ENCODE measurements at regions not wholly inside any gene's neighbourhood (a gene's known extent, or its start where the extent isn't known, plus 50 kb on each side); places are given as distances from the start of the nearest gene placed in this dataset.

GRCh38 chrX:38886112-38886511 is 84.9 kb downstream of the MID1IP1 start:
- intact Hi-C loops (cut with micrococcal nuclease) = no loop called here

DNA sequence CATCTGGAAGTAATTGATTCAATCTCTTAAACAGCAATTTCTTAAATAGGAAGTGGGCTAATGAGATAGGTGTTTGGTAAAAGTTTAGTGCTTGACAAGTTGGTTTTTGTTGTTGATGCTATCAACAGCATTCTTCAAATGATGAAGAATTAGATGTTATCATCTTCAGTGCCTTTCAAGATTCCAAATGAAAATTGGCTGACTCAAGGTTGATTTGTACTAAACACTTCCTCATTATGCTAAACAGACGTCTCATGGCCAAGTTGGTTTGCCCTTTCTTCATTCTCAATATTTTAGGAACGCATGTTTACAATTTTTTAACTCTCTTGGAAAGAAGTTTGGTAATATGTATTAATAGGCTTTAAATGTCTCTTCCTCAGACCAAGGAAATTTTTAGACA is 86.0 kb downstream of the MID1IP1 start:
- intact Hi-C loops (cut with micrococcal nuclease) = no loop called here

- intact Hi-C loops (cut with micrococcal nuclease) = no loop called here
These were observed 89.1 kb downstream of the MID1IP1 start for GRCh38 chrX:38890326-38890725.

DNA sequence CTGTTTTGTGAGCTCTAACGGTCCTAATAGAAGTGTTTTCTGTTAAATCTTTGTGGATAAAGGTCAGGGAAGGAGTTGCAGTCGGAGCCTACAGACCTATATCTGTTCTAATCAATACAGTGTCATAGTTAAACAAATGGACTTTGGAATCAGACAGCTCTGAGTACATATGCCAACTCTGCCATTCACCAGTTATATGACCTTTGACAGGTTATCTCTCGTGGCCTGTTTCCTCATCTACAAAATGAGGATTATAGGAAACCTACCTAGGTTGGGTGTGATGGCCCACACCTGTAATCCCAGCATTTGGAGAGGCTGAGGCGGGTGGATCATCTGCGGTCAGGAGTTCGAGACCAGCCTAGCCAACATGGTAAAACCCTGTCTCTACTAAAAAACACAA is 89.7 kb downstream of the MID1IP1 start:
- intact Hi-C loops (cut with micrococcal nuclease) = no loop called here

DNA sequence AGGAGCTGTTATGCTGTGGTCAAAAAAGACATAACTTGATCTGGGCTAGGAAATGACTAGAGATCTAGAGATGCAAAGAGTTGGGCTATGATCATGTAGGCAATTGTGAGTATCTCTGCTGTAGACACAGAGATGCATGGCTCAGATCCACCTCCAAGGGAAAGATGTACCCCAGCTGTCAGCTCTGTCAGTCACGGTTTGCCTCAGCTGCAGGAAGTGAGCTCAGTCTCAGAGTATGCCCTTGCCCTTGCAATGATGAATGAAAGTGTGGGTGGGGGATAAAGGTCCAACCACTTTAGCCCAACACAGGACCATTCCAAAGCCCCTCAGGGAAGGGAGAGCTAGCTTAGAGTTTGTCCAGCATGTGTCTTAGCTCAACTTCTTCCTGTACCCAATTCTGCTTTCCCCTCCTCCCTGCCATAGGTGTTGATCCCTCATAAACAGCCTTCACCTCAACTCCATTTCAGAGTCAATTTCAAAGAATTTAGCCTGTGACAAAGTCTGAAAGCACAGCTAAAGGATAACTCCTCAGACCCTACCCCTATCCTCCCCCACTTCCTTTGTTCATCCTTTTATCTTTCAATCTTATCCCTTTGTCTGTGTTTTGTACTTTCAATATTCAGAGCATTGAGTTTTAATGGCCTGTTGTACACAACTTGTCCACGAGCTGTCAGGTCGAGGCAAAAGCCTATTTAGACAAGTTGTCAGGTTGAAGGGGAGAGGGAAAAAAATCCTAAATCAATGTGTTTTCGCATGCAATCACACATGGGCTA is 90.6 kb downstream of the MID1IP1 start:
- intact Hi-C loops (cut with micrococcal nuclease) = no loop called here

DNA sequence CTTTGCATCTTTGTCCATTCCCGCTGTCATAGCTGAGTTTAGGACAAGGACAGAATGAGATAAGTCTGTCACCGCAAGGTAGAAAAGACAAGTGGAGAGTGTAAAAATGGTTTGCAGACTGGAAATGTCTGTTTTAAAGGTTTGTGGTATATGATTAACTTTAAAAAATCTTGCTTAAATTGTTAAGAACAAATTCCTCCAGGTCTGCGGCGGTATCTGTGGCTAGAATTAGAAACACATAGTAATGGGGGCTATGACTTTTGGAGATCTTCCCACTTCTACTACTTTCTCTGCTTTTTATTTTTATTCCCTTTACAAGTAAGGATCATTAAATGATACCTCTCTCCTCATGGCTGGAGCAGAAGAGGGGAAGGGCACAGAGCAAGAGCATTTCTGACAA is 92.2 kb downstream of the MID1IP1 start:
- intact Hi-C loops (cut with micrococcal nuclease) = no loop called here

GRCh38 chrX:38895775-38896174 is 94.5 kb downstream of the MID1IP1 start:
- intact Hi-C loops (cut with micrococcal nuclease) = no loop called here

GRCh38 chrX:38896724-38897298 is 95.6 kb downstream of the MID1IP1 start:
- intact Hi-C loops (cut with micrococcal nuclease) = no loop called here

GRCh38 chrX:38898261-38898660 is 97.0 kb downstream of the MID1IP1 start:
- intact Hi-C loops (cut with micrococcal nuclease) = no loop called here

GRCh38 chrX:38899650-38900049 is 98.4 kb downstream of the MID1IP1 start:
- intact Hi-C loops (cut with micrococcal nuclease) = no loop called here

DNA sequence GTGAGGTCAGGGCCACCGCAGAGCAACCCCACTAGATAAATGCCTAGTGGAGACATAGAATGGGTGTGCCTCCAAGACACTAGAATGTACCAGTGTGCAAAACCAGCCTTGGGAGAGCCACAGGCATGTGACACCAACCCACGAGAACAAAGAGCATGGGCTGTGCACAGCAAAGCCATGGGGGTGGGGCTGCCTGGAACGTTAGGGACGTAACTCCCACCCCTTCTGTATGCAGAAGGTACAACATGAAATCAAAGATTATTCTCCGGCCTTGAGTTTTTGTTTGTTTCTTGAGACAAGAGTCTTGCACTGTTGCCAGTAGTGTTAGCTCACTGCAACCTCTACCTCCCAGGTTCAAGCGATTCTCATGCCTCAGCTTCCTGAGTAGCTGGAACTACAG is 99.5 kb downstream of the MID1IP1 start:
- intact Hi-C loops (cut with micrococcal nuclease) = no loop called here

GRCh38 chrX:38902972-38903492 is 101.8 kb downstream of the MID1IP1 start:
- intact Hi-C loops (cut with micrococcal nuclease) = no loop called here

DNA sequence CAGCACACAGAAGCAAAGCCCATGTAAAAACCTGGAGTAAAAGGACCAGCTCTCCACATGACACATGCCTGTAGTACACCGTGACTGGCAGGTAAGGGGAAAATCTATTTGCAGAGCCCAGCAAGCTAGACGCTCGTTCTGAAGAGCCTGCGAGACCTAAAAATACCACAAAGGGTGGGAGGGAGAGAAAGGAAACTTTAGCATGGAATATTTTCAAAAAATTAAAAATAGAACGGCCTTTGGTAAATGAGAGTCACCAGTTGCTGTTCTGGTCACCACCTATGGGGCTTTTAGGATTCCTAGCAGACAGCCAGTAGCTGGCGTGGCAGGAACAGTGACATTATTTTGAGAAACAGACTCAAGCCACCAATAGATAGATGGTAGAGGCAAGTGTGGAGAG is 115.5 kb downstream of the MID1IP1 start:
- intact Hi-C loops (cut with micrococcal nuclease) = no loop called here

DNA sequence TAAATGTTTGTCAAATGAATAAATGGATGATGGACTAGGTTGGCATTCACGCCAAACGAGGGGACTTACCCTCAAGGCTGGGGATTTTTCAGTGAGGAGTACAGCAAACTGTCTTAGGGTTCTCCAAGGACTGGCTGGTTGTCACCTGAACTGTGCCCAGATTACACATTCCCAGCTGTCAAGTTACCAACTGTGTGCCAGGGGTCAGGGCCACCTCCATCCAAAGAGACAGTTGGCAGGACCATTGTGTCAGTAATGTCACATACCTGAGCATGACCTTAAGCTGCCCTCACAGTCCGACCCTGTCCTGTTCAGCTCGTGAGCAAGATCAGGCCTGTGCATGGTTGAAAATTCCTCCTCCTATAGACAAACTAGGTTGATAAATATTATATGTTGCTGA is 116.7 kb downstream of the MID1IP1 start:
- intact Hi-C loops (cut with micrococcal nuclease) = no loop called here

DNA sequence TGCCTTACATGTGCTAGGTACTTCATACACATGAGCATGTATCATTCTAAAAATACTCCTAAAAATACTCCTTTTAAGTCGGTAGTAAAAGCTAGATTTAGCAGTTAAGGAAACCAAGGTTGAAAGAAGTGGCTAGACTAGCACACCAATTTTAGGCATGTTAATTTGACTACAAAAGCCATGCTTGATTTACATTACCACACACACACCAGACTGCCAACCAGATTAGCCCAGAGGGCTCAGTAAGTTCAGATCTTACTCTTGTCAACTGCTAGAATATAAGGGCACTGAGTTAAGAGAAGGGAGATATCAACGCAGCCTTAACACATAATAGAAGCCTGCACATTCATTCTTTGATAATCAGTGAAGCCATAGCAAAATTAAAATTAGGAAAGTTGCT is 117.9 kb downstream of the MID1IP1 start:
- intact Hi-C loops (cut with micrococcal nuclease) = no loop called here

- intact Hi-C loops (cut with micrococcal nuclease) = no loop called here
These were observed 118.7 kb downstream of the MID1IP1 start for GRCh38 chrX:38919853-38920528.

DNA sequence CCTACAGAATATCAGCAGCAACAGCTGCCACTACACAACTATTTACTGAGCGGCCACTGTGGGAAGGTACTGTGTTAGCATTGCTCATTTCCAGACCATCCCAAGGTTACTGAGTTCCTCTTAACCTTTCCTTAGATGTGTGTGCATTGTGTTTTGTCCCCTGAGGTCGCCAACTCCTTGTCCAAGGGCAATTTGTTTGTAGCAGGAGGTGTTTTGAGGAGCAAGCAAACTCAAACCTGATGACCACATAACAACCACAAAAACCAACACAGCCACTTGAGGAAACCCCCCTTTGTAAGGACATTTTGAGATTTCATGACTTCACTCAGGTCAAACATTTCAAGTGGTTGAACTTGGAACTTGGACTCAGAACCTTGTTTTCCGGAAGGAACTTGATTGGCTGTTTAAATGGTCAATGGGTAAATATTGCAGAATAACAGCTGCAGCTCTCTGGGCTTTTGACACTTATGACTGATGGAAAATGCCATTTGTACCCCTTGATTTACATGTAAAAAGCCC is 122.3 kb downstream of the MID1IP1 start:
- intact Hi-C loops (cut with micrococcal nuclease) = no loop called here

- intact Hi-C loops (cut with micrococcal nuclease) = no loop called here
These were observed 126.3 kb downstream of the MID1IP1 start for GRCh38 chrX:38927592-38927991.

- intact Hi-C loops (cut with micrococcal nuclease) = no loop called here
These were observed 128.7 kb downstream of the MID1IP1 start for GRCh38 chrX:38929966-38930421.

DNA sequence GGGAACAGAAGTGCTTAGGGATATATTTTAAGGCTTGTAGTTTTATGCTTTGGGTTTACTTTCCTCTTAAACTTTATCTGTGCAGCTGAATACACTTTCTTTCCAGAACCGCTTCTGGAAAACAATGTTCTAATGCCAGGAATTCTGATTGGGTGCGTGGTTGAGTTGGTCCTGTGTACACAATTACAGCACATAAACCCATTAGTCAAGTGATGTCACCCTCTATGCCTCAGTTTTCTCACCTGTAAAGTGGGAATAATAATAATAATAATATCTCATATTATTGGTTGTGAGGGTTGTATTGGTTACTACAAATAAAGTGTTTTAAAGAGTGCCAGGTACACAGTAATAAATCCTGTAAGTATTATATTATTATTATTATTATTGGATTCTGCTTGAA is 129.2 kb downstream of the MID1IP1 start:
- intact Hi-C loops (cut with micrococcal nuclease) = no loop called here

DNA sequence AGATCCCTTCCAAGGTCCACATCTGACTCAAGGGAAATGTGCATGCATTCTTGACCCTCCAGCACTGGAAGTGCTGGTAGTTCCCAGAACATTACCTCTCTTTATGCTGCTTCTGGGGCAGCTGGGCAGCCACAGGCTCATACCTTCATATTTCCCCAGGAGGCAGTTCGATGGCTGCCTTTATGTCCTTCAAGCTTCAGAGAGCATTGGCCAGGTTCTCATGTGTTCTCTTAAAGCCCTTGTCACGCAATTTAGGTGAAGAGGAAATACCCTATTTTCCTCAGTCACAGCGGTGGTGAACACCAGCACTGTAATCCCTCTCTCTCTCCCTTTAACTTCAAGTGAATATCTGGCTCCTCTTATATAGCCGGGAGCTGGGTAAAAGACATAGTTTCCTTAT is 134.3 kb downstream of the MID1IP1 start:
- intact Hi-C loops (cut with micrococcal nuclease) = no loop called here

- intact Hi-C loops (cut with micrococcal nuclease) = no loop called here
These were observed 136.1 kb downstream of the MID1IP1 start for GRCh38 chrX:38937400-38937799.
